Ovary (tissue), 3 donors: ENCODE measurements at regions not wholly inside any gene's neighbourhood (a gene's known extent, or its start where the extent isn't known, plus 50 kb on each side); places are given as distances from the start of the nearest gene placed in this dataset.

Experiments
- EP300 ChIP-seq: sonication (generic); formaldehyde crosslinking; IDR thresholded peaks from one replicate; pipeline ENCODE4 v1.6.1; 2017; ENCODE audit warnings: antibody characterized with exemption
- TF ChIP-seq, protein P1 (sequence below), 3 donors: fragments of 450-650 bp in 2 of 3; fragments of 200-600 bp in 1 of 3; IDR thresholded peaks; one replicate each; pipeline versions ENCODE4 v1.5.1 to v1.8.0; 2016 to 2022; ENCODE audit warnings: antibody characterized with exemption in 3 of 3, mild to moderate bottlenecking in 1 of 3
- donor health status: DM: no; HTN: no; CAD: no.

DNA sequence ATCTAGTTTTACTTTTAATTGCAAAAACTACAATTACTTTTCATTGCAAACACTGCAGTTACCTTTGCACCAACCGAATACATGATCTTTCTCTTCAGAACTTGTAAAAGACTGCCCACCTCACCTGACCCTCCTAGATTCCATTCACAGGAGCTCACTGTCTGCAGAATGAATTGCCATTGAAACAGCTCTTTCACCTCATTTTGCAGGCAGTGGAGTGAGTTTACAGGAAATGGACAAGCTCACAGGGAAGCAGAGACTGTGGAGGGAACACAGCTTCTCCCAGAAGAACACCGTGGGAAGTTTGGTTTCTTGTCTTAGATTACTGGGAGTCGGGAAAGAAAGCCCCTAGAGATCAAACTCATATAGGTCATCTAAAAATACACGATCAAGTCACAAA lies 439.7 kb upstream of the RBFOX1 start:
- TF ChIP-seq, protein P1, sequence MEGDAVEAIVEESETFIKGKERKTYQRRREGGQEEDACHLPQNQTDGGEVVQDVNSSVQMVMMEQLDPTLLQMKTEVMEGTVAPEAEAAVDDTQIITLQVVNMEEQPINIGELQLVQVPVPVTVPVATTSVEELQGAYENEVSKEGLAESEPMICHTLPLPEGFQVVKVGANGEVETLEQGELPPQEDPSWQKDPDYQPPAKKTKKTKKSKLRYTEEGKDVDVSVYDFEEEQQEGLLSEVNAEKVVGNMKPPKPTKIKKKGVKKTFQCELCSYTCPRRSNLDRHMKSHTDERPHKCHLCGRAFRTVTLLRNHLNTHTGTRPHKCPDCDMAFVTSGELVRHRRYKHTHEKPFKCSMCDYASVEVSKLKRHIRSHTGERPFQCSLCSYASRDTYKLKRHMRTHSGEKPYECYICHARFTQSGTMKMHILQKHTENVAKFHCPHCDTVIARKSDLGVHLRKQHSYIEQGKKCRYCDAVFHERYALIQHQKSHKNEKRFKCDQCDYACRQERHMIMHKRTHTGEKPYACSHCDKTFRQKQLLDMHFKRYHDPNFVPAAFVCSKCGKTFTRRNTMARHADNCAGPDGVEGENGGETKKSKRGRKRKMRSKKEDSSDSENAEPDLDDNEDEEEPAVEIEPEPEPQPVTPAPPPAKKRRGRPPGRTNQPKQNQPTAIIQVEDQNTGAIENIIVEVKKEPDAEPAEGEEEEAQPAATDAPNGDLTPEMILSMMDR (IDR thresholded peaks at IDR 0.05), result no peak
- no peak for TF ChIP-seq EP300
